IPS DF 6.9 (cell line): ENCODE measurements at regions not wholly inside any gene's neighbourhood (a gene's known extent, or its start where the extent isn't known, plus 50 kb on each side); places are given as distances from the start of the nearest gene placed in this dataset.

Source experiments
- DNase-seq: peaks from one replicate; pipeline ENCODE4 v3.0.0-alpha.2; 2013; ENCODE audit warnings: low read depth, low spot score
- H3K27ac ChIP-seq: one replicate; pipeline ENCODE4 v1.5.1; 2013; ENCODE audit warnings: low read length, control low read depth
- H3K27me3 ChIP-seq: 2 replicates; pipeline ENCODE4 v1.6.1; 2013; ENCODE audit warnings: mild to moderate bottlenecking, low read length; ENCODE audit not compliant: control insufficient read depth, insufficient read depth
- H3K36me3 ChIP-seq: 2 replicates; pipeline ENCODE4 v1.6.1; 2013; ENCODE audit warnings: low read length; ENCODE audit not compliant: control insufficient read depth, insufficient read depth
- H3K4me1 ChIP-seq: 2 replicates; pipeline ENCODE4 v1.6.1; 2013; ENCODE audit warnings: low read length; ENCODE audit not compliant: control insufficient read depth, insufficient read depth
- H3K4me3 ChIP-seq: 2 replicates; pipeline ENCODE4 v1.5.1; 2013; ENCODE audit warnings: mild to moderate bottlenecking, low read length
- H3K9me3 ChIP-seq: 2 replicates; pipeline ENCODE4 v1.6.1; 2013; ENCODE audit warnings: low read length, inconsistent platforms; ENCODE audit not compliant: control insufficient read depth, insufficient read depth
- WGBS: extraction: QIAGEN DNeasy Blood & Tissue Kit; methylation state at CpG from one replicate; pipeline ENCODE4 v1.1.7; 2013; ENCODE audit warnings: mixed read lengths, missing lambda C conversion rate; ENCODE audit not compliant: insufficient read length, insufficient coverage; 5-methylcytosine and 5-hydroxymethylcytosine counted together

DNA sequence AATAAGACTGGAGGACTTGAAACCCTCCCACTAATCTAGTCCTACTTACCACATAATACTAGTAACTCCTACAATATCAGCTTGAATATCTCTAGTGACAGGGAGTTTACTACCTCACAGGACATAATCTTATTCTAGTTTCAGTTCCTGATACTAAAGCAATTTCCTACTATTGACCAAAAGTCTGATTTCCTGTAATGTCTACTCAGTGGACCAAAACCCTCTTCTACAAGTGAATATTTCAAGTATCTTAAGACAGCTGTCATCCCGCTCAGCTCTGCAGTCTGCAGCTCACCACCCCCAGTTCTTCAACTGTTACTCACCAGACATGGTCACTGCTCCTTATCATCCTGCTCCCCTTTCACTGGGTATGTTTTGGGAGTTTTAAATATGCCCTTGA is 70.8 kb upstream of the TMCC3 start:
- no peaks in the 10 kb centered on the region for H3K4me1 ChIP-seq
- H3K27ac ChIP-seq, result no peak overlapping the region
- no peaks in the 10 kb centered on the region for H3K9me3 ChIP-seq
- no peak for DNase-seq
- H3K36me3 ChIP-seq, result no peaks in the 10 kb centered on the region
- no peaks in the 10 kb centered on the region for H3K27me3 ChIP-seq
- no CpG with 5 or more reads among the region's 1 CpG for WGBS
- H3K4me3 ChIP-seq, result no peak overlapping the region

DNA sequence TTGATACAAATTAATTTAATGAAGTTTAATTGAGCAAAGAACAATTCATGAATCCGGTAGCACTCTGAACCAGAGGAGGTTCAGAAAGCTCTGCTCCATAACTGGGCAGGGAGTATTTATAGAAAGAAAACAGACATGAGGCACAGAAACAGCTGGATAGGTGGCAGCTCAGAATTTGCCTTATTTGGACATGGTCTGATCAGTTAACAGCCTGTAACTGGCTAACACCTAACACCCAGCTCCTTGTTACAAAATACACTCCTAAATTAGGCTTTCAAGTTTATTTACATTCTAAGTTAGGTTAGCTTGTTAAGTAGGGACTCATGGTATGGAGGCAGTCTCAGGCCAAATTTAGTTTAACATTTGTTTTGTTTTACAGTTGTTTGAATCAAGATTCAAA is 67.8 kb upstream of the TMCC3 start:
- no peak for DNase-seq
- no peak overlapping the region for H3K4me3 ChIP-seq
- H3K4me1 ChIP-seq, result no peaks in the 10 kb centered on the region
- no peaks in the 10 kb centered on the region for H3K27me3 ChIP-seq
- H3K36me3 ChIP-seq, result no peaks in the 10 kb centered on the region
- H3K9me3 ChIP-seq, result no peaks in the 10 kb centered on the region
- H3K27ac ChIP-seq, result no peak overlapping the region
- WGBS, result no CpG with 5 or more reads among the region's 1 CpG

DNA sequence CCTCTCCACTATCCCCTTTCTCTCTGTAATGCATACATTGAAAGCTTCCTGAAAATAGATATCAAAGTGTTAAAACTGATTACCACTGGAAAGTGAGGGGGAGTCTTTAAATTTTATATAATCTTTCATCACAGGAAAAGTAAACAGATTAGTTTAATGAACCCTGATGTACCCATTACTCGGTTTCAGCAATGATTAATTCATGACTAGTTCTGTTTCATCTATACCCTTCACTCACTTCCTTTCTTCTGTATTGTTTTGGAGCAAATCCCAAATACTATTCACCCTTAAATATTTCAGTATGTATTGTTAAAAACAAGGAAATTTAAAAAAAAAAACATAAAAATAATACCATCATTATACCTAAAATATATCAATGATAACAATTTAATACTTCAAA is 67.3 kb upstream of the TMCC3 start:
- Histone ChIP-seq H3K27ac (no peak overlapping the region), H3K36me3 (no peaks in the 10 kb centered on the region), H3K4me3 (no peak overlapping the region), H3K4me1 (no peaks in the 10 kb centered on the region), H3K27me3 (no peaks in the 10 kb centered on the region), H3K9me3 (no peaks in the 10 kb centered on the region)
- no peak for DNase-seq
- no CpG with 5 or more reads among the region's 1 CpG for WGBS

DNA sequence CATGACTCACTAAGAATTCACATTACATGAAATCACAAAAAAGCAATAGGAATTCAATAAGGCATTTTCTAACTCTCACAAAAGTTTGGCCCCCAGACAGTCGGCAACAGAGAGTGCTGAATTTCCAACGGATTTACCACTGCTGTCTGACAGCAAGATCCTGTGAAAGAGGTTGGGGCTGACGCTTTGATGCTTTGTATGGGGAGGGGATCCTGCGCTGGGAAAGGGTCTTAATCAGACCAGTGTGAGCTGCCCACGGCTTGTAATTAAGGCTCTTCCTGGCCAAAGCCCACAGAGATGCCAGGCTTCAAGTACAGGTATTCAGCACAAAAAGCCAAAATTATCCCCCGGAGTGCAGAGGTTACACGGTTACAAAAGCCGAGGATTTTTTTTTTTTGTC is 66.8 kb upstream of the TMCC3 start:
- H3K9me3 ChIP-seq, result no peaks in the 10 kb centered on the region
- no peaks in the 10 kb centered on the region for H3K4me1 ChIP-seq
- no peaks in the 10 kb centered on the region for H3K36me3 ChIP-seq
- H3K27me3 ChIP-seq, result no peaks in the 10 kb centered on the region
- no peak overlapping the region for H3K27ac ChIP-seq
- DNase-seq, result no peak
- WGBS, result no CpG with 5 or more reads among the region's 8 CpGs
- H3K4me3 ChIP-seq, result no peak overlapping the region

DNA sequence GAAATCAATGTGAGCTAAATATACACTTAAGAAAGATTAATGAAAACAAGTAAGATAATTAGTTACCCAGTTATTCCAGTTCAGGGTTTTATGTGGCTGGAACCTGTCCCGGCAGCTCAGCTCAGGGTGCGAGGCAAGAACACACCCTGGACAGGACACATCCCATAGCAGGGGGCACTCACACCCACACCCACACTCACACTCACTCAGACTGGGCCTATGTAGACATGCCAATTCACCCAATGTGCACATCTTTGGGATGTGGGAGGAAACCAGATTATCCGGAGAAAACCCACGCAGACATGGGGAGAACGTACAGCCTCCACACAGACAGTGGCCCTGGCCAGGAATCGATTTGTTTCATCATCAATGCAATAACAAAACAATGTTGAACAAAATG is 66.0 kb upstream of the TMCC3 start:
- Histone ChIP-seq H3K4me1 (no peaks in the 10 kb centered on the region), H3K9me3 (no peaks in the 10 kb centered on the region), H3K27ac (no peak overlapping the region), H3K36me3 (no peaks in the 10 kb centered on the region), H3K4me3 (no peak overlapping the region), H3K27me3 (no peaks in the 10 kb centered on the region)
- no CpG with 5 or more reads among the region's 6 CpGs for WGBS
- no peak for DNase-seq

DNA sequence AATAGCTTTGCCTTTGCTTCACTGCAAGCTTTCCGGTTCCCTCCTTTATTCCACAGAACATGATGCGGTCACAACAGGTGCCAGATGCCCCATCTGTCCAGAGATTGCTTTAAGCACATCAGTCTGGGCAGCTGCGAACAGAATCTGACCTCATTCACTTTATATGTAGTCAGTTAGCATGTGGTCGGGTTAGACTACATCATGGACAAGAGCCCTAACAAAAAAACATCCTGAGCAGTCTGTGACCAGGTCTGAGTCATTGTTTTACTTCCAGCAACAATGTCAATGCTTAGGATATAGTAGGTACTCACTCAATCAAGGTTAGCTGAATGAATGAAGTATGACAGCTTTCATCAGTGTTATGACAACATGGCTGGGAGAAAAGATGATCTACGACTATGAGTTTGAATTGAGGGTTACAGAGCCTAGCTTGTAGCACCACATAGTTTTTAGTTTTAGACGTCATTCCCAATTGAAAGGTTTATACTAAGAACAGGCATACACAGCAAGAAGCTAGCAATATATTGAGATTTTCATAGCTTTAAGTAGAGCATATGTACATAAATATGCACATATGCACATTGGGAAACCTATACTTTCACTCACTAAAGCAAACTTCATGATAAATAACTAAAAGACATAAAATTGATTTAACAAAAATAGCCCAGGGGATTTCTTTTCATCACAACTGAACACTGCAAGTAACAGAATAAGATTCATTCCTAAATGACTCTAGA is 64.2 kb upstream of the TMCC3 start:
- DNase-seq, result no peak
- no peaks in the 10 kb centered on the region for H3K9me3 ChIP-seq
- H3K36me3 ChIP-seq, result no peaks in the 10 kb centered on the region
- H3K27me3 ChIP-seq, result no peaks in the 10 kb centered on the region
- H3K27ac ChIP-seq, result no peak overlapping the region
- no peak overlapping the region for H3K4me3 ChIP-seq
- H3K4me1 ChIP-seq, result no peaks in the 10 kb centered on the region
- WGBS, result no CpG with 5 or more reads among the region's 6 CpGs

DNA sequence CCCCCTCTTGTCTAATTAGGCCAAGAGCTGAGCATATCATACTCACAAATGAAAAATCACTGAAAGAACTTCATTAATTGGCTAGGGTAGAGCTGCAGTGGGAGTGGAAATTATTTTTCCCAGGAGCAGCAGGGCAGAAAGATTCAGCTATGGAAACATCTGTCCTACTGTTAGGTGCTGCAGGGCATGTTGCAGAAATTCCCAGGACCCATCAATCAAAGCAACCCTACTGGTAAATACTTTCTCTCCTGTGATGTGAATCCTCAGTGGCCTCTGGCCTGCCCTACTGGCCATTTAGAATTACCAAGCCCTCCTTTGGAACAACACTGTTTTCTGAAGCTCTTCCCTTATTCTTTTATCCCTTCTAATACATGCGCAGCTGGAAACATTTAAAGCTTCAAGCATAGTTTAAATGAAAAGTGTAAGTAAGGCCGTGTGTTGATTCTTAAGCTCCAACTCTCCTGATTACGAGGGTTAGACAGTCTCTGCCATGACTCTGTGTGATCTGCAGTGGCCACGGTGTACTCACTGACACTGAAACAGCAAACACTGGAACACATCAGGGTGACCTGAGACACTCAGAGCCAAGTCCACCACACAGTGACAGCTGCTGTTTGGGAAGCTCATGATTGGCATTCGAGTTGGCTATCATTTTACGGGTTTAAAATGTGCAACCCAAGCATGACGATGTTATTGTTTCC is 62.6 kb upstream of the TMCC3 start:
- Histone ChIP-seq H3K9me3 (no peaks in the 10 kb centered on the region), H3K27ac (no peak overlapping the region), H3K4me1 (no peaks in the 10 kb centered on the region), H3K27me3 (no peaks in the 10 kb centered on the region), H3K36me3 (no peaks in the 10 kb centered on the region), H3K4me3 (no peak overlapping the region)
- WGBS, result no CpG with 5 or more reads among the region's 7 CpGs
- no peak for DNase-seq

DNA sequence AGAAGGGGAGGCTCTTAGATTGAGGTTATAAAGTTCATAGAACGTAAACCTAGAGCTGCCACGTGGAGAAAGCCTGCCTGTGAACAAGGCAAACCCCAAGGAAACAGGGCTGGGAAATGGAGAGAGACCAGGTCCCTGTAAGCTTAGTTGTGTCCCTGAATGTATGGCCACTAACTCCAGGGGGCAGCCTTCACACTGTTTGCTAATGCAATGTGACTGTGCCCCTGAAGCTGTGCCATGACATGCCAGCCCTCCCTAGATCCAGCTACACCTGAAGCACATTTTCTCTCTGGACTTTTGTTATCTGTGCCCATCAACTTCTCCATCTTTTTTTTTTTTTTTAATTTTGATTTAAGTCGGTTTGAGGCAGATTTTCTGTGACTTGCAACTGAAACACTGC is 60.6 kb upstream of the TMCC3 start:
- Histone ChIP-seq H3K27me3 (no peaks in the 10 kb centered on the region), H3K27ac (no peak overlapping the region), H3K4me3 (no peak overlapping the region), H3K36me3 (no peaks in the 10 kb centered on the region), H3K4me1 (no peaks in the 10 kb centered on the region), H3K9me3 (no peaks in the 10 kb centered on the region)
- peak; percentile 25 for DNase-seq
- WGBS, result no CpG with 5 or more reads among the region's 3 CpGs

DNA sequence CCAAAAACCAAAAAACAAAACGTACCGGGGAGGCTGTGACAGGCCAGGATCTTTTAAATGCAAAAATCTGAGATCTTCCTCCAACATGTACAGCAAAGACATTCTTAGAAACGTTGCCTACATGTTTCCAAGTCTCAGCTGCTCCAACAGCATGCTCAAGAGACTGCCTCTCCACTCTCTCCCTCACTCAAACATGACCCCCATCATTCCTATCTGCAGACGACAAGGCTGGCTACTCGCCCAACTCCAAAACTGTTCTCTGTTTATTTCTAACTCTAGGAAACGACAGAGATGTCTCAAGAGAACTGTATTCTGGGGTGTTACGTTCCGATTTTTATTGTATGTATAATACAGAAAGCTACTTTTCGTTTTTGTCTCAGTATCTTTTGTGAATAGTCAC is 57.5 kb upstream of the TMCC3 start:
- Histone ChIP-seq H3K27me3 (no peaks in the 10 kb centered on the region), H3K4me3 (no peak overlapping the region), H3K36me3 (no peaks in the 10 kb centered on the region), H3K27ac (no peak overlapping the region), H3K9me3 (no peaks in the 10 kb centered on the region), H3K4me1 (no peaks in the 10 kb centered on the region)
- no peak for DNase-seq
- no CpG with 5 or more reads among the region's 9 CpGs for WGBS

DNA sequence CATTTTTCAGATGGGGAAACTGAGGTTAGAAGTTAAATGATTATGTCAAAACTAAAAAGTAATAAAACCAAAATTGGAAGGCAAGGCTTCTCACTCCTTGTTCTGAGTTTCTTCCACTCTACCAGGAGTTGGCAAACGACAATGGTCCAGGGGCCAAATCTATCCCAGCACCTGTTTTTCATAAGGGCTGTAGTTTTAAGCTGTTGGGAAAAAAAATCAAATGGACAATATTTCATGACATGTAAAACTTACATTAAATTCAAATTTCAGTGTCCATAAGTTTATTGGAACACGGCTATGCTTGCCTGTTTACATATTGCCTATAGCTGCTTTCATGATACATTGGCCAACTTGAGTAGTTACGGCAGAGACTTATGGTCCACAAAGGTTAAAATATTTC is 56.7 kb upstream of the TMCC3 start:
- H3K4me3 ChIP-seq, result no peak overlapping the region
- WGBS, result no CpG with 5 or more reads among the region's 3 CpGs
- H3K27ac ChIP-seq, result no peak overlapping the region
- H3K9me3 ChIP-seq, result no peaks in the 10 kb centered on the region
- DNase-seq, result no peak
- H3K36me3 ChIP-seq, result no peaks in the 10 kb centered on the region
- no peaks in the 10 kb centered on the region for H3K4me1 ChIP-seq
- no peaks in the 10 kb centered on the region for H3K27me3 ChIP-seq

DNA sequence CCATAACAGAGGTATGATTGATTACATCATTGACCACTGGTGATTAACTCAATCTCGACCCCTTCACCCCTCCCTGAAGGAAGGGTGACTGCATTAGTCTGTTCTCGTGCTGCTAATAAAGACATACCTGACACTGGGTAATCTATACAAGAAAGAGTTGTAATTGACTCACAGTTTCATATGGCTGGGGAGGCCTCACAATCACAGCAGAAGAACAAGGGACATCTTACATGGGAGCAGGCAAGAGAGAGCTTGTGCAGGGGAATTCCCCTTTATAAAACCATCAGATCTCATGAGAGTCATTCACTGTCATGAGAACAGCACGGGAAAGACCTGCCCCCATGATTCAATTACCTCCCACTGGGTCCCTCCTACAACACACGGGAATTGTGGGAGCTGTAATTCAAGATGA is 55.9 kb upstream of the TMCC3 start:
- DNase-seq, result no peak
- H3K4me1 ChIP-seq, result no peaks in the 10 kb centered on the region
- no CpG with 5 or more reads among the region's 4 CpGs for WGBS
- no peaks in the 10 kb centered on the region for H3K36me3 ChIP-seq
- H3K27ac ChIP-seq, result no peak overlapping the region
- no peak overlapping the region for H3K4me3 ChIP-seq
- no peaks in the 10 kb centered on the region for H3K27me3 ChIP-seq
- no peaks in the 10 kb centered on the region for H3K9me3 ChIP-seq
